ENCODE measurements at regions not wholly inside any gene's neighbourhood (a gene's known extent, or its start where the extent isn't known, plus 50 kb on each side); places are given as distances from the start of the nearest gene placed in this dataset.

GRCh38 chr12:42689699-42690098 is 100.2 kb upstream of the PRICKLE1 start:
- no peak for TF ChIP-seq CTCF (IDR thresholded peaks at IDR 0.05; ENCODE audit: extremely low read depth in 1 of 2, insufficient read depth in 1 of 2, low read depth in 1 of 2, low read length in 2 of 2)
- TF ChIP-seq EZH2 (IDR thresholded peaks at IDR 0.05; ENCODE audit: borderline replicate concordance, low read depth, low read length, severe bottlenecking) = no peak
- no peak for TF ChIP-seq GATA2 (IDR thresholded peaks at IDR 0.05; ENCODE audit: insufficient read depth, insufficient read length, low read depth, low read length)
- TF ChIP-seq POLR2A (IDR thresholded peaks at IDR 0.05; ENCODE audit: low read depth, low read length) = no peak
- TF ChIP-seq FOS (IDR thresholded peaks at IDR 0.05; ENCODE audit: borderline replicate concordance, insufficient read depth, low read length) = no peak
- no peak for TF ChIP-seq JUN (IDR thresholded peaks at IDR 0.05; ENCODE audit: borderline replicate concordance, insufficient read depth, insufficient read length, low read depth)
- TF ChIP-seq, protein P1, sequence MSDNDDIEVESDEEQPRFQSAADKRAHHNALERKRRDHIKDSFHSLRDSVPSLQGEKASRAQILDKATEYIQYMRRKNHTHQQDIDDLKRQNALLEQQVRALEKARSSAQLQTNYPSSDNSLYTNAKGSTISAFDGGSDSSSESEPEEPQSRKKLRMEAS (IDR thresholded peaks at IDR 0.05; ENCODE audit: insufficient read depth, insufficient read length) = no peak
- TF ChIP-seq POLR2AphosphoS5 (IDR thresholded peaks at IDR 0.05; ENCODE audit: insufficient read depth, low read depth, low read length) = no peak
- no peak for TF ChIP-seq MYC (IDR thresholded peaks at IDR 0.05; ENCODE audit: low read depth, low read length)
- POLR2A ChIA-PET = no interaction called here
- FAIRE-seq (no peak), DNase-seq (ENCODE audit: low read depth, low spot score) (no peak)
- Histone ChIP-seq H2AFZ (ENCODE audit: low read depth, low read length) (no peak overlapping the region), H3K4me1 (ENCODE audit: control insufficient read depth, extremely low read depth, insufficient read depth, low read length) (no peaks in the 10 kb centered on the region), H3K9me3 (replicated peaks; ENCODE audit: control insufficient read depth, insufficient read depth, low read length) (no peaks in the 10 kb centered on the region), H3K9me1 (replicated peaks; ENCODE audit: control insufficient read depth, extremely low read depth, insufficient read depth, low read length) (no peaks in the 10 kb centered on the region), H3K4me2 (ENCODE audit: insufficient read depth, low read length) (no peak overlapping the region), H3K9ac (replicated peaks; ENCODE audit: extremely low read depth, insufficient read depth, low read length) (no peak overlapping the region), H4K20me1 (replicated peaks; ENCODE audit: control insufficient read depth, extremely low read depth, insufficient read depth, low read length) (no peaks in the 10 kb centered on the region), H3K4me3 (replicated peaks in 1 of 3; ENCODE audit: insufficient read depth in 1 of 3, low read depth in 1 of 3, low read length in 3 of 3) (no peak overlapping the region), H3K79me2 (ENCODE audit: control insufficient read depth, insufficient read depth, low read length) (no peaks in the 10 kb centered on the region), H3K27ac (ENCODE audit: insufficient read depth, low read depth, low read length) (no peak overlapping the region), H3K27me3 (ENCODE audit: control insufficient read depth in 2 of 2, insufficient read depth in 2 of 2, low read length in 2 of 2) (no peaks in the 10 kb centered on the region), H3K36me3 (ENCODE audit: control insufficient read depth in 2 of 2, extremely low read depth in 1 of 2, insufficient read depth in 2 of 2, low read length in 2 of 2) (no peaks in the 10 kb centered on the region)
- intact Hi-C loops (cut with micrococcal nuclease) = no loop called here
- no TSS peak for BruUV-seq (replicated peaks)
- dilution Hi-C loops (cut with MboI; ENCODE audit: extremely low pct_ligation_motif_present, low sequenced_read_pairs) = no loop called here
- CTCF ChIA-PET = interaction anchor here (0.9 kb wide), 1 partner anchor 15 kb away, joined by 3 read pairs; no protein-coding TSS in a partner anchor

All from endothelial cell of umbilical vein (primary cell).